Trophoblast cell (in vitro differentiated cells and primary cell): ENCODE measurements at regions not wholly inside any gene's neighbourhood (a gene's known extent, or its start where the extent isn't known, plus 50 kb on each side); places are given as distances from the start of the nearest gene placed in this dataset.

ENCODE experiments used
- DNase-seq, 2 donors: peaks; one replicate each; pipeline ENCODE4 v3.0.0-alpha.2; 2016
- H2AFZ ChIP-seq: 2 replicates; pipeline ENCODE4 v1.6.1; 2013; ENCODE audit warnings: low read length, moderate library complexity, mild to moderate bottlenecking; ENCODE audit not compliant: insufficient read depth, poor library complexity
- H2AK5ac ChIP-seq: 2 replicates; pipeline ENCODE4 v1.6.1; 2013; ENCODE audit warnings: mild to moderate bottlenecking, low read length
- H2BK120ac ChIP-seq: 2 replicates; pipeline ENCODE4 v1.6.1; 2013; ENCODE audit warnings: low read length, mild to moderate bottlenecking, moderate library complexity; ENCODE audit not compliant: insufficient read depth, poor library complexity
- H2BK12ac ChIP-seq: 2 replicates; pipeline ENCODE4 v1.6.1; 2013; ENCODE audit warnings: mild to moderate bottlenecking, low read length, moderate library complexity
- H2BK5ac ChIP-seq: 2 replicates; pipeline ENCODE4 v1.6.1; 2013; ENCODE audit warnings: low read length, low read depth, moderate library complexity, mild to moderate bottlenecking; ENCODE audit not compliant: poor library complexity
- H3K14ac ChIP-seq: 2 replicates; pipeline ENCODE4 v1.6.1; 2013; ENCODE audit warnings: mild to moderate bottlenecking, low read length
- H3K18ac ChIP-seq: 2 replicates; pipeline ENCODE4 v1.6.1; 2013; ENCODE audit warnings: mild to moderate bottlenecking, low read length
- H3K23ac ChIP-seq: 2 replicates; pipeline ENCODE4 v1.6.1; 2013; ENCODE audit warnings: low read length
- H3K27ac ChIP-seq: 2 replicates; pipeline ENCODE4 v1.5.1; 2013; ENCODE audit warnings: low read depth, mild to moderate bottlenecking, inconsistent platforms, low read length, moderate library complexity
- H3K27me3 ChIP-seq: 2 replicates; pipeline ENCODE4 v1.6.1; 2013; ENCODE audit warnings: inconsistent platforms, mild to moderate bottlenecking, low read length, moderate library complexity; ENCODE audit not compliant: insufficient read depth
- H3K36me3 ChIP-seq, 2 experiments: 1 replicate in 1 of 2; 2 replicates in 1 of 2; pipeline ENCODE4 v1.6.1; 2013; ENCODE audit warnings: low read length in 2 of 2, mild to moderate bottlenecking in 2 of 2, moderate library complexity in 1 of 2; ENCODE audit not compliant: insufficient read depth in 2 of 2, control insufficient read depth in 1 of 2
- H3K4ac ChIP-seq: 2 replicates; pipeline ENCODE4 v1.6.1; 2013; ENCODE audit warnings: low read depth, mild to moderate bottlenecking, low read length, moderate library complexity
- H3K4me1 ChIP-seq, 2 experiments: 1 replicate in 1 of 2; 2 replicates in 1 of 2; pipeline ENCODE4 v1.6.1; 2013; ENCODE audit warnings: low read length in 2 of 2, mild to moderate bottlenecking in 2 of 2, moderate library complexity in 1 of 2; ENCODE audit not compliant: insufficient read depth in 2 of 2, control insufficient read depth in 1 of 2
- H3K4me2 ChIP-seq: 2 replicates; pipeline ENCODE4 v1.6.1; 2013; ENCODE audit warnings: inconsistent platforms, mild to moderate bottlenecking, low read length, moderate library complexity
- H3K4me3 ChIP-seq: 2 replicates; pipeline ENCODE4 v1.5.1; 2013; ENCODE audit warnings: mild to moderate bottlenecking, low read depth, low read length, inconsistent platforms
- H3K79me1 ChIP-seq: one replicate; pipeline ENCODE4 v1.6.1; 2013; ENCODE audit warnings: low read length
- H3K79me2 ChIP-seq: 2 replicates; pipeline ENCODE4 v1.6.1; 2013; ENCODE audit warnings: low read length, mild to moderate bottlenecking; ENCODE audit not compliant: control insufficient read depth, insufficient read depth, poor library complexity
- H3K9ac ChIP-seq: 2 replicates; pipeline ENCODE4 v1.6.1; 2013; ENCODE audit warnings: mild to moderate bottlenecking, low read length
- H3K9me3 ChIP-seq: 2 replicates; pipeline ENCODE4 v1.6.1; 2013; ENCODE audit warnings: low read depth, mild to moderate bottlenecking, control low read depth, inconsistent platforms, low read length; ENCODE audit not compliant: insufficient read depth
- H4K12ac ChIP-seq: 2 replicates; pipeline ENCODE4 v1.6.1; 2013; ENCODE audit warnings: low read depth, mild to moderate bottlenecking, low read length, moderate library complexity
- H4K8ac ChIP-seq: 2 replicates; pipeline ENCODE4 v1.6.1; 2013; ENCODE audit warnings: low read depth, mild to moderate bottlenecking, low read length, moderate library complexity
- H4K91ac ChIP-seq: one replicate; pipeline ENCODE4 v1.6.1; 2013; ENCODE audit warnings: low read depth, mild to moderate bottlenecking, low read length, moderate library complexity
- WGBS: extraction: QIAGEN DNeasy Blood & Tissue Kit; methylation state at CpG from one replicate; pipeline ENCODE4 v1.1.7; 2013; ENCODE audit warnings: missing lambda C conversion rate; ENCODE audit not compliant: insufficient read length, insufficient coverage; ENCODE audit errors: extremely low coverage; 5-methylcytosine and 5-hydroxymethylcytosine counted together

- Histone ChIP-seq H4K91ac (no peak overlapping the region), H2BK12ac (no peak overlapping the region), H3K18ac (no peak overlapping the region), H3K79me2 (no peaks in the 10 kb centered on the region), H2AFZ (no peak overlapping the region), H3K27ac (no peak overlapping the region), H3K23ac (no peak overlapping the region), H4K8ac (no peak overlapping the region), H3K36me3 (no peaks in the 10 kb centered on the region), H3K27me3 (no peaks in the 10 kb centered on the region), H3K14ac (no peak overlapping the region), H4K12ac (no peak overlapping the region), H3K79me1 (no peaks in the 10 kb centered on the region), H3K4me1 (no peaks in the 10 kb centered on the region), H3K9ac (no peak overlapping the region), H2BK120ac (no peak overlapping the region), H3K4ac (no peak overlapping the region), H3K4me3 (no peak overlapping the region), H2BK5ac (no peak overlapping the region), H3K9me3 (no peaks in the 10 kb centered on the region), H2AK5ac (no peak overlapping the region), H3K4me2 (no peak overlapping the region)
- WGBS = no CpG with 5 or more reads among the region's 1 CpG
- DNase-seq = no peak
Measured at GRCh38 chr20:52704553-52704952, 267.6 kb upstream of the TSHZ2 start.

GRCh38 chr20:52688345-52688744, 283.8 kb upstream of the TSHZ2 start:
- H2BK12ac ChIP-seq = no peak overlapping the region
- no peaks in the 10 kb centered on the region for H3K79me1 ChIP-seq
- H2BK120ac ChIP-seq = no peak overlapping the region
- no peak overlapping the region for H3K27ac ChIP-seq
- no peak overlapping the region for H2AFZ ChIP-seq
- DNase-seq = no peak
- no peaks in the 10 kb centered on the region for H3K36me3 ChIP-seq
- H3K79me2 ChIP-seq = no peaks in the 10 kb centered on the region
- no peaks in the 10 kb centered on the region for H3K9me3 ChIP-seq
- no peak overlapping the region for H3K23ac ChIP-seq
- H4K12ac ChIP-seq = no peak overlapping the region
- H3K9ac ChIP-seq = no peak overlapping the region
- H3K4me1 ChIP-seq = no peaks in the 10 kb centered on the region
- no peak overlapping the region for H2BK5ac ChIP-seq
- no peak overlapping the region for H3K14ac ChIP-seq
- no peak overlapping the region for H4K8ac ChIP-seq
- H3K4me2 ChIP-seq = no peak overlapping the region
- H4K91ac ChIP-seq = no peak overlapping the region
- no CpG with 5 or more reads among the region's 2 CpGs for WGBS
- no peak overlapping the region for H3K4me3 ChIP-seq
- no peak overlapping the region for H3K18ac ChIP-seq
- H3K27me3 ChIP-seq = no peaks in the 10 kb centered on the region
- no peak overlapping the region for H3K4ac ChIP-seq
- no peak overlapping the region for H2AK5ac ChIP-seq

GRCh38 chr20:52684905-52685304, 287.3 kb upstream of the TSHZ2 start:
- no peak for DNase-seq
- H4K12ac ChIP-seq = no peak overlapping the region
- H2BK12ac ChIP-seq = no peak overlapping the region
- no peak overlapping the region for H4K8ac ChIP-seq
- no peak overlapping the region for H3K18ac ChIP-seq
- H3K36me3 ChIP-seq = no peaks in the 10 kb centered on the region
- no peak overlapping the region for H3K9ac ChIP-seq
- no peak overlapping the region for H3K4me3 ChIP-seq
- H2AFZ ChIP-seq = no peak overlapping the region
- H3K9me3 ChIP-seq = no peaks in the 10 kb centered on the region
- WGBS = no CpG with 5 or more reads among the region's 5 CpGs
- no peaks in the 10 kb centered on the region for H3K27me3 ChIP-seq
- no peak overlapping the region for H2AK5ac ChIP-seq
- no peak overlapping the region for H3K14ac ChIP-seq
- no peaks in the 10 kb centered on the region for H3K79me2 ChIP-seq
- H3K4me2 ChIP-seq = no peak overlapping the region
- no peak overlapping the region for H2BK5ac ChIP-seq
- no peak overlapping the region for H3K23ac ChIP-seq
- no peak overlapping the region for H3K27ac ChIP-seq
- H3K4ac ChIP-seq = no peak overlapping the region
- H3K79me1 ChIP-seq = no peaks in the 10 kb centered on the region
- H2BK120ac ChIP-seq = no peak overlapping the region
- H4K91ac ChIP-seq = no peak overlapping the region
- H3K4me1 ChIP-seq = no peaks in the 10 kb centered on the region

- Histone ChIP-seq H3K4me1 (no peaks in the 10 kb centered on the region), H2AK5ac (no peak overlapping the region), H2AFZ (no peak overlapping the region), H3K4me3 (no peak overlapping the region), H3K14ac (no peak overlapping the region), H4K8ac (no peak overlapping the region), H4K12ac (no peak overlapping the region), H2BK5ac (no peak overlapping the region), H3K18ac (no peak overlapping the region), H3K23ac (no peak overlapping the region), H3K9ac (no peak overlapping the region), H3K9me3 (no peaks in the 10 kb centered on the region), H3K4me2 (no peak overlapping the region), H3K79me2 (no peaks in the 10 kb centered on the region), H3K27me3 (no peaks in the 10 kb centered on the region), H2BK12ac (no peak overlapping the region), H3K36me3 (no peaks in the 10 kb centered on the region), H4K91ac (no peak overlapping the region), H3K27ac (no peak overlapping the region), H3K4ac (no peak overlapping the region), H2BK120ac (no peak overlapping the region), H3K79me1 (no peaks in the 10 kb centered on the region)
- no CpG with 5 or more reads among the region's 14 CpGs for WGBS
- no peak for DNase-seq
Measured at GRCh38 chr20:52684176-52684575, 288.0 kb upstream of the TSHZ2 start.
